ENCODE measurements at regions not wholly inside any gene's neighbourhood (a gene's known extent, or its start where the extent isn't known, plus 50 kb on each side); places are given as distances from the start of the nearest gene placed in this dataset.
A peak's percentile ranks its signal among the peaks of the same experiment; 100 is the strongest.

- DNase-seq (ENCODE audit: low read depth), result no peak
These were observed 584.2 kb upstream of the INTU start for GRCh38 chr4:127048376-127049044.

GRCh38 chr4:127049526-127049925, 583.2 kb upstream of the INTU start:
- peak; percentile 30 for DNase-seq (ENCODE audit: low read depth)

GRCh38 chr4:127052742-127053141, 580.0 kb upstream of the INTU start:
- DNase-seq (ENCODE audit: low read depth), result no peak

- DNase-seq (ENCODE audit: low read depth), result peak; percentile 79
These were observed 577.4 kb upstream of the INTU start for GRCh38 chr4:127055357-127055756.

- DNase-seq (ENCODE audit: low read depth), result no peak
These were observed 563.1 kb upstream of the INTU start for GRCh38 chr4:127069675-127070074.

GRCh38 chr4:127071443-127071842, 561.3 kb upstream of the INTU start:
- DNase-seq (ENCODE audit: low read depth), result no peak

- no peak for DNase-seq (ENCODE audit: low read depth)
These were observed 552.6 kb upstream of the INTU start for GRCh38 chr4:127080141-127080540.

- no peak for DNase-seq (ENCODE audit: low read depth)
These were observed 551.7 kb upstream of the INTU start for GRCh38 chr4:127081041-127081440.

GRCh38 chr4:127082986-127083385, 549.8 kb upstream of the INTU start:
- DNase-seq (ENCODE audit: low read depth), result no peak

GRCh38 chr4:127084666-127085065, 548.1 kb upstream of the INTU start:
- no peak for DNase-seq (ENCODE audit: low read depth)

GRCh38 chr4:127097061-127097460, 535.7 kb upstream of the INTU start:
- no peak for DNase-seq (ENCODE audit: low read depth)

- no peak for DNase-seq (ENCODE audit: low read depth)
These were observed 530.4 kb upstream of the INTU start for GRCh38 chr4:127102361-127102760.

GRCh38 chr4:127103681-127104115, 529.1 kb upstream of the INTU start:
- DNase-seq (ENCODE audit: low read depth), result no peak

- no peak for DNase-seq (ENCODE audit: low read depth)
These were observed 518.9 kb upstream of the INTU start for GRCh38 chr4:127113844-127114362.

- DNase-seq (ENCODE audit: low read depth), result no peak
These were observed 514.1 kb upstream of the INTU start for GRCh38 chr4:127118681-127119080.

GRCh38 chr4:127120441-127121090, 512.2 kb upstream of the INTU start:
- DNase-seq (ENCODE audit: low read depth), result no peak

GRCh38 chr4:127124919-127125318, 507.8 kb upstream of the INTU start:
- no peak for DNase-seq (ENCODE audit: low read depth)

- DNase-seq (ENCODE audit: low read depth), result no peak
These were observed 506.0 kb upstream of the INTU start for GRCh38 chr4:127126718-127127117.

GRCh38 chr4:127131527-127131926, 501.2 kb upstream of the INTU start:
- no peak for DNase-seq (ENCODE audit: low read depth)

- DNase-seq (ENCODE audit: low read depth), result no peak
These were observed 498.3 kb upstream of the INTU start for GRCh38 chr4:127134490-127134889.

- DNase-seq (ENCODE audit: low read depth), result no peak
These were observed 494.2 kb upstream of the INTU start for GRCh38 chr4:127138586-127138985.

- no peak for DNase-seq (ENCODE audit: low read depth)
These were observed 492.9 kb upstream of the INTU start for GRCh38 chr4:127139788-127140286.

- peak; percentile 60 for DNase-seq (ENCODE audit: low read depth)
These were observed 492.5 kb upstream of the INTU start for GRCh38 chr4:127140306-127140705.
